LHCN-M2 (cell line): ENCODE measurements at regions not wholly inside any gene's neighbourhood (a gene's known extent, or its start where the extent isn't known, plus 50 kb on each side); places are given as distances from the start of the nearest gene placed in this dataset.

Source experiments
- DNase-seq: peaks from one replicate; pipeline ENCODE4 v3.0.0-alpha.2; 2012; ENCODE audit warnings: low read depth

- no peak for DNase-seq
Observed at GRCh38 chr16:8278031-8278580, 312.2 kb downstream of the TMEM114 start.

- DNase-seq: no peak
Observed at GRCh38 chr16:8271344-8271743, 319.0 kb downstream of the TMEM114 start.

- DNase-seq: no peak
Observed at GRCh38 chr16:8262299-8262698, 328.0 kb downstream of the TMEM114 start.

- DNase-seq: no peak
Observed at GRCh38 chr16:8260140-8260539, 330.2 kb downstream of the TMEM114 start.

- DNase-seq: no peak
Observed at GRCh38 chr16:8258523-8258922, 331.8 kb downstream of the TMEM114 start.

- no peak for DNase-seq
Observed at GRCh38 chr16:8257561-8257960, 332.8 kb downstream of the TMEM114 start.

- no peak for DNase-seq
Observed at GRCh38 chr16:8254405-8254804, 335.9 kb downstream of the TMEM114 start.

- DNase-seq: no peak
Observed at GRCh38 chr16:8253718-8254117, 336.6 kb downstream of the TMEM114 start.

- no peak for DNase-seq
Observed at GRCh38 chr16:8251727-8252126, 338.6 kb downstream of the TMEM114 start.

GRCh38 chr16:8251298-8251697, 339.0 kb downstream of the TMEM114 start:
- no peak for DNase-seq

- no peak for DNase-seq
Observed at GRCh38 chr16:8247993-8248392, 342.3 kb downstream of the TMEM114 start.

GRCh38 chr16:8243981-8244380, 346.3 kb downstream of the TMEM114 start:
- no peak for DNase-seq

GRCh38 chr16:8241408-8241807, 348.9 kb downstream of the TMEM114 start:
- DNase-seq: no peak

- DNase-seq: no peak
Observed at GRCh38 chr16:8239443-8239842, 350.9 kb downstream of the TMEM114 start.

- no peak for DNase-seq
Observed at GRCh38 chr16:8237452-8237851, 352.9 kb downstream of the TMEM114 start.

- no peak for DNase-seq
Observed at GRCh38 chr16:8236816-8237215, 353.5 kb downstream of the TMEM114 start.

- no peak for DNase-seq
Observed at GRCh38 chr16:8230497-8230896, 359.8 kb downstream of the TMEM114 start.

- DNase-seq: no peak
Observed at GRCh38 chr16:8229011-8229520, 361.2 kb downstream of the TMEM114 start.

- DNase-seq: no peak
Observed at GRCh38 chr16:8217201-8217600, 373.1 kb downstream of the TMEM114 start.

GRCh38 chr16:8204769-8205168, 385.5 kb downstream of the TMEM114 start:
- no peak for DNase-seq

GRCh38 chr16:8204096-8204495, 386.2 kb downstream of the TMEM114 start:
- DNase-seq: no peak

GRCh38 chr16:8203101-8203500, 387.2 kb downstream of the TMEM114 start:
- DNase-seq: no peak

- DNase-seq: no peak
Observed at GRCh38 chr16:8200839-8201238, 389.5 kb downstream of the TMEM114 start.

- no peak for DNase-seq
Observed at GRCh38 chr16:8199390-8199789, 390.9 kb downstream of the TMEM114 start.
